ENCODE measurements at regions not wholly inside any gene's neighbourhood (a gene's known extent, or its start where the extent isn't known, plus 50 kb on each side); places are given as distances from the start of the nearest gene placed in this dataset.
"Not testable (repeated sequence)": the region's sequence is repeated elsewhere in the genome, so short reads cannot be mapped to it uniquely, and the experiment has no call there.

DNA sequence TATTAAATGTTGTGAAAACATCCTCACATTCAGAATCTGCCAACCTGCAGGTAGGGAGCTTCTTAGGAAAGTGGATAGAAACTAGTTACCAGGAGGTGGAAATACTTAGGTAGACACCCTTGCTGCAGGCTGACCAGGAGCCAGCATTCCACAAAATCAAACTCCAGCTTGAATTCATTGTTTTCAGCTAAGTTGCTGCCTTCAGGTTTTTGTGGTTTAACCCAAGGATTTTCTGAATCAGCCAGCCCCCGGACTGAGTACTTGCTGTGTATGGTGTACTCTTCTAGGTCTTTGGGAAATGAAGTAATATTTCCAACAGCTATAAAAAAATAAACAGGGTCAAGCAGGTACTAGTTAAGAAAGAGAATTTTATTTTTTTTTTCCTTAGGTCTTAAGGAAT lies 192.1 kb upstream of the CHST9 start:
- DNase-seq (ENCODE audit: low spot score): no peak

DNA sequence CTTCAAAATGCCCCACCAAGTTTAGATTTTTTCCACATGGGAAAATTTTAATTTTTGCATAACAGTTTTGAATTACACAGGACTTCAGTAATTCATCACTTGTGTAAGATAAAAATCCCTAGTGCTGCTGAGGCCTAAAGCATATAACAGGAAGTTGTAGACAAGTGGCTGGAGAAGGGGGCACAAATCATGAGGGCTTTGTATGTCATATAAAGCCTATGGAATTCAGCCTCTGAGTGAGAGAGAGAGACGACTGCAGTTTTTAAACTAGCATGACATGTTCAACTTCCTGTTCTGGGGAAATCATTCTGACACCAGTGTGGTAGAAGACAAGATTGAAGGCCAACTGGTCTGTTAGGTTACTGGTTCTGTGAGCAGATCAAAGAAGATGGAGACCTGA lies 187.3 kb upstream of the CHST9 start:
- no peak for DNase-seq (ENCODE audit: low spot score)

DNA sequence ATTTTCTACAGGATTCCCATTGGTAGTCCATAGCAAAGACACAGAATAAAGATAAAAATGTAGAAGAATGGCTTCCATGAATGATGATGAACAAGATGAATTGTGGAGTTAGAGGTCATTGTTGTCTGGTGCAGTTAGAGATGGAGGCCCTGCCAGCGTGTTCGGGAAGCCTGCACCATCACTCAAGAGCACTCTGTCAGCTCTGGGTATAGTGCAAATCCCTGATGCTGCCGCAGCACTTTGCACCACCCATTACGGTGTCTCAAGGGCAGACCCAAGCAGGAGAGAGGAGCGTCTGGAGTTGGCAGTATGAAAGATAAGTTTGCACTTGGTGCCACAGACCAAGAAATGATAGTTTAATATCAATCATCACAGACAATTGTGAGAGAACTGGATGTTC lies 181.6 kb upstream of the CHST9 start:
- DNase-seq (ENCODE audit: low spot score): no peak

DNA sequence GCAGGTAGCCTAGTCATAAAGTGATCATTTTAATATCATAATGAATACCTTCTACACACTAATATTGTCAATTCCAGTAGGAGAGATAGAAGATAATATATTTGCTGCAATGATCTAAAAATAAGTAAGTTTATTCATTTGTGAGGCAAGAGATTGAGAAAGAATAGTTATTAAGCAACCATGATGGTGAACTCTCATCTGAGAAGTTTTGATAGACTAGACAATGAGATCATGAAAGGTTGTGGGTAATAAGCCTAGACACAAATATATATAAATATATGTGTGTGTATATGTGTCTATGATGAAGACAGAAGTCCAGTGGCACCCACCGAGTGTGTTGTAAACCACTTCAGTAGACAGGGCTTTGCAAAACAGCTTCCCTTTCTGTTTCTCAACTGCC lies 181.0 kb upstream of the CHST9 start:
- DNase-seq (ENCODE audit: low spot score): no peak

DNA sequence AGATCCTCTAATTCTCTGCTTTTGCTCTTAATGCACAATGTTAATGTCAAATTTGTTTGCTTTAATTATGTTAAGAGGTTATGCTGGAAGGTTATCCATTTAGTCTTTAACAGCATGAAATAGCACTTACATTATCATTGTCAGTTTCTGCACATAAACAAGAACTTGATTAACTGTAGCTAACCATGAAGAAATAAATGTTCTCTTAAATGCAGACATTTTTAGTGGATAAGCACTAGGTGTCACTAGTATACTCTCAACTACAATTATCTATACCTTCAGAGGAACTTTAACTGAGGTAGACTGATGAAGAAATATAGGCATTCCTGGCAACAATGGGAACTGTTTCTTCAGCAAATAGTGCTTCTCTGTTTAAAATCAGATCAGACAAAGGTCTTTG lies 178.8 kb upstream of the CHST9 start:
- no peak for DNase-seq (ENCODE audit: low spot score)

DNA sequence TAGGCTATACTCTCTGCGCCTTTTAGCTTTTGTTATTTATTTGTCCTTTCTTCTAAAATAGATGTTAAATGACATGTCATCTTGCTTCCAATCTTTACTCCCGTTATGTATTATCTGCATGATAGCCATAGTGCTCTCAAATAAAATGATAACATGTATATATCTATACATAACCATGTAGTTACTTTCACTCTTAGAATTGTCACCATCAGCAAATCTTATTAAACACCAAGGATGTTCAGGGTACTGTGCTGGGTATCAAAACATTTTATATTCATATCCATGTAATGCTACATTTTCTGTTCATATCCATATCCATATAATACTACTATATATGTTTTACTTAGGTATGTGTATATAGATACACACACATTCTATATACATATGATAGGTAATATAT lies 176.4 kb upstream of the CHST9 start:
- DNase-seq (ENCODE audit: low spot score): no peak

DNA sequence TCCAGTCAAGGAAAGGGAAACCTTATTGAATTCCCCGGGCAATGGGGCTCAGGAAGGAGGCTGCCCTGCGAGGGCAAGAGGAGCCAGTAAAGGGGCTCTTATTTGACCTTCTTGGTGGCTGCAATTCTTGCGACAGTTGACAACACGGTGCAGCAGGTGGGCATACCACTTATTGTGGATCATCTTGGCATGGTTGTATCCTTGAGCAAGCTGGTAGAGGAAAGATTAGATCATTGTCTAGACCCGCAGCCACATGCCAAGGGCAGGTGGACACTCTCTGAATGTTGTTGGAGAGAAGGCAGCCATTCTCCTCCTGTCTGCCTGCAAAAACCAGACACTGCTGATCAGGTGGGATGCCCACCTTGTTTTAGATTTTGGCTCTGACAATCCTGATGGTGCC lies 170.2 kb upstream of the CHST9 start:
- no peak for DNase-seq (ENCODE audit: low spot score)

DNA sequence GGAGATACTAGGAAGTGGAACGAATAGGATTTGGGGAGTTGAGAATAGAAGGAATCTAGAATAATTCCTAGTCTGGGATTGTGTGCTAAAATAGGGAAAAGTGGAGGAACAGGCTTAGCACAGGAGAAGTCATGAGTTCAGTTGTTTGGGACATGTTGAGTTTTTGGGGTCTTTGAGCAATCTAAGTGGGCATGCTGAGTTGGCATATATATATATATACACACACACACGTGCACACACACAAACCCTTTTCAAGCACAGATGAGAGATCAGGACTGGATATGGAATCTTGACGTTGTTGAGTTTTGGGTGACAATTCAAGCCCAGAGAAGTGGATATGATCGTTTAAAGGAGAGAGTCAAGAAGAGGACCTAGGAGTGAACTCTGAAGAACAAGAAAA lies 168.2 kb upstream of the CHST9 start:
- no peak for DNase-seq (ENCODE audit: low spot score)

DNA sequence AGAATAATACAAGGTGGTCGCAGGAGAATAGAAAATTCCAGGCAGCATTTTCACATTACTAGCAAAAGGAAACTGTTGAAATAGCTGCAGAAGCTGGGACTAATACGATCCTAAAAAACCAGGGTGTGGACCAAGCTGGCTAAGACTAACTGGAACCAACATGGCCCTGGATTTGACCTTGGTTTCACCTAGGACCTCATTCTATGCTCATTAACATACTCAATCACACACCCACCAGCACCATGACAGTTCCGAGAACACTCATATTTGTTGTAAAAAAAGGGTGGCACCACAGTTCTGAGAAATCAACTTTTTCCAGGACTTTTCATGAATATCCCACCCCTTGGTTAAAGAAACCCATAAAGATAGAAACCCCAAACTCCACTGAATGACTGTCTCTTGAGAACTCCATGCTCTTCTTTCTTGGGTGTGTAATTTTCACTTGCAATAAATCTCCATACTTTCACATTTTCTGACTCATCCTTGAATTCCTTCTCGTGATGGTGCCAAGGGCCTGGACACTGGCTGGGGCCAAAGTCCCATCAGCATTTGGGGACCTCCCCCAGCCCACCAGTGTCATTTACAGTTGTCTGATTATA lies 164.3 kb upstream of the CHST9 start:
- no peak for DNase-seq (ENCODE audit: low spot score)

DNA sequence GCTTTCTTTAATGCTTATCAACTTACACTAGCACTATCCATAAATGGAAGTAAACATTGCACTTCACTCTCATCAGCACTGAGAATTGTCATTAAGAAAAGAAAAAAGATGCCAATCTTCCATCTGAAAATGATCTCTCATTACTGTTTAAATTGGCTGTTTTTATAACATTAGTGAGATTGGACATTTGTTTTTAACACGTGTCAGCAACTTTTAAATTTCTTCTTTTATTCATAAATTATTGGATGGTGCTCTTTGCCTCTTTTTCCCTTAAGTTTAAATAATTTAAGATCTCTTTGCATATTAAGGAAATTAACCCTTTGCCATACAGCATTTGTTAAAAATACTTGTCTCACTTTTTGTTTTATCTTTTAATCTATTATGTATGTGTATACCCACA lies 146.5 kb upstream of the CHST9 start:
- no peak for DNase-seq (ENCODE audit: low spot score)

DNA sequence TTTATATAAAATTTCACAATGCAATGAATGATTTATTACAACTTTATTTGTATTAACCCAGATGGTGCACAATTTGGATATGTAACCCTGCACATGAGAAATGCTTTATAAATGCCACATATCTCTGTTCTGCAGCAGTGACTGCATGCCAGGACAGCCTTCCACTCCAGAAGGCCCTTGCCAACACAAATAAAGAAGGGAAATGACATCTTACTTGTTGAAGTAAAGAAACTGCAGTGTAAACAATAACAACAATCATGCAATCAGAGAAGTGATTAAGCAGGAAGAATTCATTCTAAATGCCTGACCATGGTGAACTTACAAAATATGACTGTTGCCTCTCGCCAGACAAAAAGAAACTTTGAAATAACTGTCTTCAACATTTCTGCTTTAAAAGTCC lies 129.9 kb upstream of the CHST9 start:
- DNase-seq (ENCODE audit: low spot score): no peak

DNA sequence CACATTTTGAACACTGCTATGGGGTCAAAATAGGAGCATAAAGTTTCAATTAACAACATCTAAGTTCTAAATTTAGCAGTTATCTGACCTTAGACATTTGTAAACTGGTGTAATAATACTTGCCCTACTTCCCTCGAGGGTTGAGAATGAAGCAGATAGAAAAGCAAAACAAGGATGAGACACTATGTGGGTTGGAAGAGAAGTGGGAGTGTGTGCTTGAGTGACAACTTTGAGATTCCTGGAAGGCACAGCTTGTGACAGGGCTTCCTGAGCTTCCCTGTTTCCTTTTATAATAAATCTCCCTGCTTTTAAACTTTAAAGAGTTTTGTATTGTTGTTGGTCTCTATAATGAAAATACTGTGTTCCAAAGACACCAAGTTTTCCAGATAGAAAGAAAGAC lies 128.6 kb upstream of the CHST9 start:
- no peak for DNase-seq (ENCODE audit: low spot score)

DNA sequence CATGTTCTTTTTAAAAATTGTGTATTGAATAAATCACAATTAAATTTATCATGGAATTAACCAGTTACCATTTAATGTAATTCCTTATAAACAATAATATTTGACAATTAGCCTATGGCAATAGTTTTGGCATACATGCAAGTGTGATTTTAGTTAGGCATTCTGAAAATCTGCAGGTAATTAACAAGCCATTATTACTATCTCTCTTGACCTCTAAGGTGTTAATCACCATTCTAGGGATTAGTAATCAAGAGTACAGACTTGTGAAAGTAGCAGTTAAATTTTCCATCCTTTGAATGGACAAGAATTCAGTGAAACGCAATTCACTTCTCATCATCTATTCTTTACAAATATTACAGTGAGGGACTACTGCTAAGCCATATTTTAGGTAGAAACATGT lies 127.7 kb upstream of the CHST9 start:
- no peak for DNase-seq (ENCODE audit: low spot score)

DNA sequence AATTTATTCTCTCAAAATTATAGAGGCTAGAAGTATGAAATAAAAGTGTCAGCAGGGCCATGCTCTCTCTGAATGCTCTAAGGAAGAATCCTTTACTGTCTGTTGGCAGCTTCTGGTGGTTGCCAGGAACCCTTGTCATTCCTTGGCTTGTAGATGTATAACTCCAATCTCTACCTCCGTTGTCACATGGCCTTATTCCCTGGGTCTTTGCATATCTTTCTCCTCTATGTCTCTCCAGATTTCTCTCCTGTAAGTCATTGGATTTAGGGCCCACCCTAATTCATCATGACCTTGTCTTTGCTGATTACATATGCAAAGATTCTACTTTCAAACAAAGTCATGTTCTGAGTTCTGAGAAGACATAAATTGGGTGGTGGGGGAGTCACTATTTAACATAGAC lies 127.0 kb upstream of the CHST9 start:
- no peak for DNase-seq (ENCODE audit: low spot score)

DNA sequence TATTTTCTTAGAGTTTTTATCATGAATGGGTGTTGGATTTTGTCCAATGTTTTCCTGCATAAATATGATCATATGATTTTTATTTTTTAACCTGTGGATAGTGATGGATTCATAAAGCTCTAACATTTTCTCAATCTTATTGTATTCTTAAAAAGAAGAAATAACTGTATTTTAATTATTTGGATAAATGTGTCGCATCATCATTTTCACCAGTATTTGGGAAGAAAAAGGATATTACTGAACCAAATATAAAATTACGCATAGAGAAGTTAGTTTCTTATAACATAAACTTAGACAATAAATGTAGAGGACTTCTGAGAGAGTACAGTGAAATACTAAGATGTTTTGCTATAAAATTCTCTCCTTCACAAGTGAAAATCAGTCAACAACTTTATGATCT lies 126.0 kb upstream of the CHST9 start:
- no peak for DNase-seq (ENCODE audit: low spot score)

DNA sequence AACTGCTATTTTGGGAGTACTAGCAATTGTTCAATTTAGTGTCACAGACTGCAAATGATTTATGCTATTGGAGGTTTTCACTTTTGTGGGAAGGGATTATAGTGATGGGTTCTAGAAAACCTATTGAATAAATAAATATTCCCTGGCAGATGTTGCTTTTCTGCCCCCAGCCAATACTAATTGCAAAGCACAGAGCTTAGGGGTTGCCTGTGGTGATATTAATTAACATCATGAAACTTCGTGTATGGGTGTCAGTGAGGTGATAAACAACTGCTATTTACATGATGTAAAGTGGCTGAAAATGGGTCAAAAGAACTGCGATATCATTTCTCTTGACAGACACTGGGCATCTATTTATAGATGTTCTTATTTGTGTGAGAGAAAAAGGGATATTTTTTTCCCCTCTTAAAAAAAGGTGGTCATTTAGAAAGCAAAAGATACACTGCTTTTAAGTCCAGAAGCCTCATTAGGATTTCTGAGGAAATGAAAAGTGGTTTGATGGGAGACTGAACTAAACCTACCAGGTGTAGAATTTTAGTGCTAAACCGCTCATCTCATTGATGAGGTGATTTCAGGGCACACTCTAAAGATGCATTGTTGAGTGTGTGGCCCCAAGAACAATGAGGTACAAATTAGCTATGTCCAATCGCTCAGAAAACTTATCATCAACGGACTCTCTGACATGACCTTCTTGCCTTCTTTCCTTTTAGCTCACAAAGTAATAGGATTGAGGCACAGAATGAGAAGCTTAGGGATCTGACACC lies 116.7 kb upstream of the CHST9 start:
- DNase-seq (ENCODE audit: low spot score): no peak

DNA sequence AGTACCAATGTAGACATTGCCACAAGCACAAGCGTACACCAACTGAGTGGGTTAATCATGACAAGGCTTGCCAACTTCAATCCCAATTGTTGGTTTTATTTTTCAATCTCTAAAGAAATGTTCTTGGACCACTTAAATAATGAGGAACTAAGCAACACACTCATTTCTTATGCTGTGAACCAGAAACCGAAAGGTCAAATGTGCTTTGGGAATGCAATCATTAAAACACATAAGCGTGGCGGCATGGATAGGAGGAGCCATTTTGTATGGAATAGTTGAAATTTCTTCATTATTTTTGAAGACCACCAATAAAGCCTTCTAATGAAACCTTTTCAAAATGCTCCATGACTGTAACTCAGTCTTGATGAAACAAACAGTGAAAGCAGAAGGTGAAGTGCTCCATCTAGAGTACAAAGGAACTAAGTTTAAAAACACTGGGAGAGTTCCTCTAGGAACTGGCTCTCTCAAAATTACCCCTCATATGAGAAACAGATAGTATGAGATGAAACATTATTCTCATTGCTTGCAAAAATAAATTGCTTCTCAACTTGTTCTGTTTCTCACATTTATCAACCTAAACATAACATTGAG lies 113.2 kb upstream of the CHST9 start:
- DNase-seq (ENCODE audit: low spot score): no peak

DNA sequence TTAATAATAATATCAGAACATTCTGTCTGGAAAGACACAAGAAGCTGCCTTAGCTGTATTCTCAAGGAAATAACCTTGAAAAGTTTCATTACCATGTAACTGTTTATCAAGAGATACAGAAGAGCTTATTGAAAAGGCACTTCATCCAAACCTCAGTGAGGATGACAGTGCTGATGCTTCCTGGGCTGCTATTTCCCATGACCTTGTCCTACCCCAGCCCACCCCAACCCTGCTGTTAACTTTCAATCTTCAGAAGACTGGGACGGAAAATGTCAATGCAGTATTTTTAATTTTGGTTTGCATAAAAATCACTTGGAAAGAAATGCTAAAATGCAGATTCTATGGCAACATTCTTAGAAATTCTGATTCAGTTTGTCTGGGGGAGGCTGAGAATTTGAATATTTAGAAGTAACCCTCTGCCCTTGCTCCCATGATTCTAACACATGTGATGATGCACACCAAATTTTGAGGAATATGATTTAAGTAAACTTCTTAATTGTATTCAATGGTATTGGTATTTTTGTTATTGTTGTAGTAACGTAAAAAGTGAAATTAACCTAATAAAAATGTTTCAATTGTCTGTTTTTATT lies 101.0 kb upstream of the CHST9 start:
- not testable (repeated sequence) for DNase-seq (ENCODE audit: low spot score)

DNA sequence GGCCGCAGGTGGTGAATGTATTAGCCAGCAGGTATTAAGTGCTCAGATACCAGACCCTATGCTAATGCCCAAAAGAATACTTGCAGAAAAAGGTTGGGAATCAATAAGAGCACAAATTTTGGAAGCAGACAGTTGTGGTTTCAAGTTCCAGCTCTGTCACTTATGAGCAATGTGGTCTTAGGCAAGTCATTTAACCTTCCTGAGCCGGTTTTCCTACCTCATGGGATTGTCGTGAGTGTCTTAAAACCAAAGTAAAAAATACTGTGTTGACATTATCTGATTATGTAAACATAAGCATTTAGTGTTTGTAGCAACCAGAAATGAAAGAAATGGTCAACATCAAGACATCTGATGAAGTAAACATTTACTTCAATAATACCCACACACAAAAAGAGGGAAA lies 93.0 kb upstream of the CHST9 start:
- no peak for DNase-seq (ENCODE audit: low spot score)

DNA sequence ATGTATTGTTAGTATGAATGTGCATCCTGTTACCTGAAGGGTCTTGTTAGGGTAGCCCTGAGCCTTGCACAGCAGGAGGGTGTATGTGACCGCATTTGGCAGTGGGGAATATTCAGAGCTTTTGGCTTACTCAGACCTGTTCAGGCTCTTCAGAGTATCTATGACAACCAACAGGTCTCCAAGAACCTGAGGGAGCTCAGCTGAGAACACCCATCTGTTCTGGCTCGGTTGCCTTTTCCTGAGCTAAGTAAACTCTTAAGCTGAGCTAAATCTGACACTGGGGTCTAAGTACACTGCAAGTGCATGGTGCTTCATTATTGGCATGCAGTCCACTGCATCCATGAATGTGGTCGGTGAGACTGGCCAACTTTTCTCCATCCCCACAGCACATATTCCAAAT lies 92.4 kb upstream of the CHST9 start:
- DNase-seq (ENCODE audit: low spot score): no peak

DNA sequence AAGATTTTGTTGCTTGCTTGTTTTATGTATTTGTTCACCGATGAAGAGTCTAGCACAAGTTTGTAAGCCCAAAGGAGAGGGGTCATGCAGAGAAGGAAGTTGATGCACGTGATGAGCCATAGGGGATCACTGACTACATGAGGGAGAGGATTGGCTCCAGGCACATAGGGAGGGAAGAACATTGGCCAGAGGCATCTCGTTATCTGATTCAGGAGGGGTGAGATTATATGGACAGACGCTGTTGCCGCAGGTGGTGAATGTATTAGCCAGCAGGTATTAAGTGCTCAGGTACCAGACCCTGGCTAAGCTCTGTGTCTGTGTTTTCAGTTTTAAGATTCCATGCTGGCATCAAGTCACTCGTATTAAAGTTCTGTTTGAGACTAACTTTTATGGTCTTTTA lies 91.8 kb upstream of the CHST9 start:
- DNase-seq (ENCODE audit: low spot score): no peak

DNA sequence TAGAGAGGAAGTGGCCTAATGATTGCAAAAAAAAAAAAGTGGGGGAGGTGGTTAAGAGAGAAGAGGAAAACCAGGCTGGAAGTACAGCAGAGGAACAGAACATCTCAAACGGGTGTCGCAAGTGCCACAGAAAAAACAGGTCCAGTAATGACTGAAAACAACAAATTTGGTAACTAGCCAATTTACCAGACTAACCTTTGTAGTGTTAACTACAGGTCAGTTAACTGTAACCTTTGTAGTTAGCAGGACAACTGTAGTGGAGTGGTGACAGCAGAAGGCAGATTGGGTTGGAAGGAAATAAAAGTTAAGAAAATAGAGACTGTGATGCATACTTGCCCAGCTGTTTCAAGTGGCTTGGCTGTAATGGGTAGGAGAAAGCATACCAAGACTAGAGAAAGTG lies 91.4 kb upstream of the CHST9 start:
- DNase-seq (ENCODE audit: low spot score): no peak

DNA sequence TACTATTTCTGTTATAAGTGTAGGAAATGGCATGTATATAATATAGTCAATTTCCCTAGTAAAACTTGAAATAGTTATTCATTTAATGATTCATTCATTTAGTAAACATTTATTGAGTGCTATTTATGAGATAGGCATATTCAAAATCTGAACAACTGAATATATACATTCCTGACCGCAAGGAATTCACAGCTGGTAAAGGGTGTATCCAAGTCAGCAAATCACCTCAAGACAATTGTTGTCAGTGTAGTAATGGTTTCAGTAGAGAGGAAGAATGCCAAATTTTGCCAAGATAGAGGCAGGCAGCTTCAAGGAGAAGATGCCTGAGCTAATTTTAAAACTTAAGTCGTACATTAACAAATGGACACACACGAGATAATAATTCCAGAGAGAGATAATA lies 89.8 kb upstream of the CHST9 start:
- DNase-seq (ENCODE audit: low spot score): no peak

DNA sequence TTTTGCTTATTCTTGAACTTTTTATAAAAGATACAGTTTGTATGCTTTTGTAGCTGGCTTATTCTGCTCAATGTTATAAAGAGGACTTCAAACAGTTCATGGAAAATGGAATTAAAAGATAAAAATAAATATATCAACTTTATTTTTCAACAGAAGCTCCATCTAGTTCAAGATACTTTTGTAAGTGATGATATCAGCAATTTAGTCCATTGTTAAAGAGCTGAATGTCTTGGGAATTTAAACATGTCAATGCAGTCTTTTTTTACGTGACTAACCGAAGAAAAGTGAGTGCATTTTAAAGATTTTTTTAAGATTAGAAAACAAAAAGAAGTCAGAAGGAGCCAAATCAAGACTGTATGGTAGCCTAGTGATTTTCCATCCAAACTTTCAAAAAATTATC lies 85.4 kb upstream of the CHST9 start:
- DNase-seq (ENCODE audit: low spot score): no peak

Data from D341Med (cell line).